GM19372 (cell line): ENCODE measurements at regions not wholly inside any gene's neighbourhood (a gene's known extent, or its start where the extent isn't known, plus 50 kb on each side); places are given as distances from the start of the nearest gene placed in this dataset.

Experiments used
- ATAC-seq: cut with Tn5 transposase; IDR thresholded peaks from one replicate; pipeline ENCODE4 v1.9.1; 2021; ENCODE audit warnings: mild to moderate bottlenecking, low read depth, moderate library complexity; ENCODE audit not compliant: unreplicated experiment

DNA sequence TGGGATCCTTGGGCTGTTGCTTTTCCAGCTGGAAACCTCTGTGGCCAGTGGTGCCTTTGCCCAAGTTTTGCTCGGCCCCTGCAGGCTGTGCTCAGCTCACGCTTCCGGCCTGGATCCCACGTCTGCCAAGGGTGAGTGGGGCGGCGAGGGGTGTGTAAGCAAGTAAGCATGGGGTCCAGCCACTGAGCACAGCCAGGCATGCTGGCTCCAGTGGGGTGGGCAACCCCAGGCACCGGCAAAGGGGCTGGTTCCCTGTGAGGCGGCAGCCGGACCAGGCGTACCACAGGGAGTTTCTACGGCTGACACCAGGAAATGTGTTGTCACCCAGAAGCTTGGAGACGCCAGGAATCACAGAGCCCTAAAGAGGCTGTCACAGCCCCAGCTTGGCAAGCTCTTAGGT is 393.4 kb upstream of the CCDC196 start:
- ATAC-seq: no peak

DNA sequence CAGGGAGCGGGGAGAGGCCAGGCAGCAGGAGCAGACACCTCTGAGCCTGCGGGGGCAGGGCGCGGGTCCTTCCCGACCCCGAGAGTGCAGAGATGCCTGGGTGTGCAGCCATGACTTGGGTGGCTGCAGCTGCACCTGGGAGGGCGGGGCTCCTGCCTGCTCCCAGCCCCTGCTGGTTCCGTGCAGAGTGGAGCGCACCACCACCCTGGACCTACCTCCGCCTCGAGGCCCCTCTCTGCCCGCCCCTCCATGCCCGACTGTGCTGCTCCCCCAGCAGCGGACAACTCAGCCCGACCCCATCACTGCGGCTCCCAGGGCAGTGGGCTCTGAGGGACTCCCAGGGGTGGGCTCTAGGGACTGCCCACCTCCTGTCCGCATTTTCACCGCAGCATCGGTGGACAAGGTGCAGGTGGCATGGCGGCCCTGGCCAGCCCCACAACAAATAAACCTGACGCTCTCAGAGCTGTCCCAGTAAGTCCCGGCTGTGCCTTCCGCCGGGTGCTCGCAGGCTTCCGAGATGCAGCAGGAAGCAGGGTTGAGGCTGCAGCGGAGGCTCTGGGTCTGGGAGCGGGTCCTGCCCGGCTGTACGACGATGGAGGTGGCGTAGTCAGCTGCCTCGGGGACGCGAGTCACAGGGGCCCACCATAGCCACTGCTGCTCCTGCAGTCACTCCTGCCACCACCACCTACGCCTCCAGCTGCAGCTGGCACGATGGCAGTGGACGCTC is 392.0 kb upstream of the CCDC196 start:
- no peak for ATAC-seq

DNA sequence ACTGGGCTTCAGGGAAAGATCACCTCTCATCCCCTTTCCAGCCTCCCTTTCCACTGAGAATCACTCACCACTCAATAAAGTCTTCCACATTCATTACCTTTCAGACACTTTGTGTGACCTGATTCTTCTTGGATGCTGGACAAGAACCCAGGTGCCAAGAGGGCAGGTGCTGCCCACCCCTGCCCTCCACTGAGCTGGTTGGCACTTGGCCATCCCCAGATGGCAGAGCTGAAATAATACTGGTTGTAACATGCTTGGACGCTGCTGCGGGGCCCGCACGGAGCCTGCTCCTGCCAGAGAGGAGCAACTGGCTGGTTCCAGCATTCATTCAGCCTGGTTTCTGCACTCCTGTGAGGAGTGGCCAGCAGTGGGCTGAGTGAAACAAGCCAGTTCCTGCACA is 386.7 kb upstream of the CCDC196 start:
- no peak for ATAC-seq

DNA sequence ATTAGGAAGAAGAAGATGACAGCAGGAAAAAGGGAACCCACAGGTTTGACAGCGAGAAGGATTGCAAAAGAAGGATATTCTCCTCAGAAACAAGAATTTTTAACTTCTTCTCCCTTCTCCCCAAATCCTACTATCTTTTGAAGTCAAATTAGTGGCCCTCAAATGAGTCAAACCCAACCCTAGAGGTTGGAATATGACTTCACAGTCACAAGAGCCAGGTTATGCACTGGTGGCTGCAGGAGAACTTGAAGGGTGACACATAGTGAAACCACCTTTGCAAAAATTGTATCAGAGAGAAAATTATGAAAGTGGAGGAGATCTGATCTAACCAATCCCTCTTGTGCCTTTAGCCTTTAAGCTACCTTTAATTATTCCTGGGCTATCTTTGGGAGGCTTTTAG is 386.2 kb upstream of the CCDC196 start:
- no peak for ATAC-seq

DNA sequence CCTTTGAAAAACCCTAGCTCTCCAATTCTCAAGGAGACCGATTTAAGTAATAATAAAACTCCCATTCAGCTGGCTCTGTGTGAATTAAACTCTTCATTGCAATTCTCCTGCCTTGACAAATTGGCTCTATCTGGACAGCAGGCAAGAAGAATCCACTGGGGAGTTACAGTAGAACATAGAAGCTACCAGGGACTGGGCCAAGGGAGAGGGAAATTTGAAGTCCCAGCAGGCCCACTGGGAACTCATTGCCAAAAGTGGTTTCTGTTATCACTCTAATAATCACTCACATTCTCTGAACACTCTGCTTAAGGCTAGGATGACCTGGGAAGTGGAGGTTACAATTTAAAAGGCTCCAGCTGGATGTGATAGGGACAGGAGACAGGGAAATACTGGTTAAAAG is 384.5 kb upstream of the CCDC196 start:
- no peak for ATAC-seq

DNA sequence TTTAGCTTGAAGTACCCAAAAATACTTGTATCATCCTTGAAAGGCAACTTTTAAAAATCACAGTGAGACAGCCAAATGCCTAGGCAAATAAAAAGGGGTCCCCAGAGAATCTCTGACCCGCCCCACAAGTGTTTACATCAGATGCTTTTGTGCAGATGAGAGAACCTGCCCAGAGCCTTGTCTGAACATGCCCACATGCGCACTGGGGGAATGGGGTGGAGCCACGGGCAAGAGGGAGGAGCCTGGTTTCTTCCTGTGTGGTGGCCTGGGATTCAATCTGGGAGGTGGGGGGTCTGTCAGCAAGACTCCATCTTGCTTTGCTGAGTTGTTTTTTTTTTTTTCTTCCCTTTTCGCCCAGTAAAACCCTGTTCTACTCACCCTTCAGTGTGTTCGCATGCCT is 381.7 kb upstream of the CCDC196 start:
- ATAC-seq: no peak

DNA sequence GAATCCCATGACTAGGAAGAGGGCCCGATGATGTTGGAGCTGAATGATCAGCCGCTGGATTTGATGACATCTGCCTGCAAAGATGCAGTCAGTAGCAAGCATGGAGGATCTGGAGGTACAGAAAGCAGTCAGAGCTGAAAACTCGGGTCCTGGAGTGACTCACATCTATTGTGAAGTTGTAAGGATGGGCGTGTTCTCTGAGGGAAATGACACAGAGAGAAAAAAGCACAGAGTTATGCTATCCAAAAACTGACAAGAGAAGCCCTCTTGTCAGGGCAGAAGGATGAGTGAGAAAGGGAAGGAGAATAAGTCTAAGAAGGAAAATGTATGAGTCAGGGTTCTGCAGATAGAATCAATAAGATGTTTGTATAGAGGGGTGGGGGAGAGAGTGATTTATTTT is 380.4 kb upstream of the CCDC196 start:
- no peak for ATAC-seq

DNA sequence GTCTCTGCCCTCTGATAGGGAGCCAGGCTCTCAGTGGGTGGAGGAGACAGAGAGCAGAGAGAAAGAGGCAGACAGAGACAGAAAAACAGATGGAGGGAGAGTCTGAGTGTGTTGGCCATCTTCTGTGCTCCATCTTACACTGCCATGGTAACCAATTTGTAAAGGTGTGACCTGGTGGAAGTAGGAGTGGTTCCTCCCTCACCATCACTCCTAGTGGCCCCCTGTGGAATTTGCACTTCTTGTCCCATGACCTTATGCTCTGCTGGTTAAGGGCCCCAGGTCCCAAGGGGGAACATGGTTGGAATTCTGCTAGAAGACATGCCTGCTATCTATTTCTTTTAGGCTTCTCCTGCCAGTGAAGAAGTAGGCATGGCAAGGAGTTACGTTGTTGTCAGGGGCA is 376.7 kb upstream of the CCDC196 start:
- no peak for ATAC-seq

DNA sequence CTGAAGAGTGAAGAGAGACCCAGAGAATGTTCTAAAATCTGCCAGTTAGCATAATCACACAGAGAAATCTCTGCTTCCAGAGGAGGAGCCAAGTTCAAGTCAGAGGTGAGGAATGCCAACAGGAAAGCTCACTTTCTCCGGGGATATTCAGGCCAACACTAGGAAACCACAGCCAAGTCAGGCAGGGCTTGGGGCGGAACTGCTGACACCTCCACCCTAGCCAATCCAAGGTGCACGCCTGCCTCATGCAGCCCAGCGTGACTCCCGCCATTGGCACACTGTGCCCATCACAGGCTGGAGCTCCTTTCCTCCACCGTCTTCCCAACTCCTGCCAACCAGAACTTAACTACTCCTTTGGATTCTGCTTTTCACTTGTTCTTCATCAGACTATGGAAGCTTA is 374.3 kb upstream of the CCDC196 start:
- no peak for ATAC-seq

DNA sequence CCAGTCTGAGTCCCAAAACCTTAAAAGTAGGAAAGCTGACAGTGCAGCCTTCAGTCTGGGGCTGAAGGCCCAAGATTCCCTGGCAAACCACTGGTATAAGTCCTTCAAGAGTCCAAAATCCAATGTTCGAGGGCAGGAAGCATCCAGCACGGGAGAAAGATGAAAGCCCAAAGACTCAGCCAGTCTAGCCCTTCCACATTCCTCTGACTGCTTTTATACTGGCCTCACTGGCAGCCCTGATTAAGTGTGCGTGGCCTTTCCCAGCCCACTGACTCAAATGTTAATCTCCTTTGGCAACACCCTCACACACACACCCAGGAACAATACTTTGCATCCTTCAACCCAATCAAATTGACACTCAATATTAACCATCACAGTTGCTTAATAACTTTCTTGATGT is 372.1 kb upstream of the CCDC196 start:
- no peak for ATAC-seq

DNA sequence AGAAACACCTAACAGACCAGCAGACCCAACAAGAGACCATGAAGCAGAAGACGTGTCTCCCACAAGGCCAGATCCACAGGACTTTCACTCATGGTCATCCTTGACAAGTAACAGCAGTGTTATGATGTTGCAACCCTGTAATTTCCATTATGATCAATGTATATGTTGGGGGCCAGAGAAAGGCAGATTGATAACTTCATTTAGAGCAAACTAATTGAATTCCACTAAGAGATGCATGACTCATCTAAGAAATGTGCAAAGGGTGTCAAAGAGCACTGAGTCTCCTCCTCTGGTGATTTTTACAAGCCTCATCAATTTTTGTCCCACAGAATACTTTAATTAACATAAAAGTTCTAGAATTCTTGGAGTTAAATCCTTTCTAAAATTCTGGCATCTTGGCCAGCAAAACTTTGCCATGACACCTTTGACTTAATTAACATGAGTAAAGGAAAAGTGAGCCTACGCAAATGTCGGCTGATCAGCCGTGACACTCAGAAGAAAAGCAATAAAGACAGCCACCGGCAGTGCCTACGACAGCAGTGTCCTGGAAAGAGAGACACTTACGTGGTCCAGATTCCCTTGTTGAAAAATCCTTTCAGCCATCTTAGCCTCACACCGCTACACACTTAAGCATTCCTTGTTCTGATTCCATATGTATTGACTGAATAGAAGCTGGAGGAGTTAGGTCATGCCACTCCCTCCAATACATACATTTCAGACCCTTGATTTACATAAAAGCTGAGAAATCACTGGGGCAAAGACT is 370.2 kb upstream of the CCDC196 start:
- ATAC-seq: no peak

DNA sequence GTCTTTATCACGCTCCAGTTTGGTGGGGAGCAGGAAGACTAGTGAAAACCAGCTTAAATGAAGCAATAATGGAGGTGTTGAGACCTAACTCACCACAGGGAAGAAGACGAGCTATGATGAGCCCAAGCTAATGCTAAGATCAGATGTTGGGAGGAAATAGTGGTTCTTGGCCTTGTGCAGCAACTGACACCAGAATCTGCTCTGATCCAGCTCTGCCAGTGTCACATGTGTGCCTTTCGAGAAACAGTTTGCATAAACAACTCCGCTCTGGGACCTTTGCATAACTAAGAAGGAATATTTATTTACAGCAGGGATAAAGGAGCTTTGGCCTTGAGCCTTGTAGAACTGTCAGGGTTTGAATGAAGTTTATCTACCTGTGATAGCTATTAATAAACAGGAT is 369.4 kb upstream of the CCDC196 start:
- no peak for ATAC-seq

DNA sequence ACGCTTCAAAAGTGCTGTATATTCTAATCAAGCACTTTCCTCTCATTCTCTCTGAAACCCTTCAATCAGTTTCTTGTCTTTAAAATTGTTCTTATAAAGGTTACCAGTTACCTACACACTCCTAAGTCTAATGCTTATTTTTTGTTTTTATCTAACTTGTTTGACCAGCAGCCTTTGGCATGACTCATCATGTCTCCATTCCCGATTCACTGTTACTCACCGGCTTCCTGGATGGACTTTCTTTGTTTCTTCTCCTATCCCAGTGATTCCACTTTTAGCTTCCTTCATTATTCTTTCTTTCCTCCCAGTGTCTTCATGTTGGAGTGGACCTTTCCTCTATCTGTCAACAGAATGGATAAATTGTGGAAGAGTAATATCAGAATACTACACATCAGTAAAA is 368.6 kb upstream of the CCDC196 start:
- no peak for ATAC-seq

DNA sequence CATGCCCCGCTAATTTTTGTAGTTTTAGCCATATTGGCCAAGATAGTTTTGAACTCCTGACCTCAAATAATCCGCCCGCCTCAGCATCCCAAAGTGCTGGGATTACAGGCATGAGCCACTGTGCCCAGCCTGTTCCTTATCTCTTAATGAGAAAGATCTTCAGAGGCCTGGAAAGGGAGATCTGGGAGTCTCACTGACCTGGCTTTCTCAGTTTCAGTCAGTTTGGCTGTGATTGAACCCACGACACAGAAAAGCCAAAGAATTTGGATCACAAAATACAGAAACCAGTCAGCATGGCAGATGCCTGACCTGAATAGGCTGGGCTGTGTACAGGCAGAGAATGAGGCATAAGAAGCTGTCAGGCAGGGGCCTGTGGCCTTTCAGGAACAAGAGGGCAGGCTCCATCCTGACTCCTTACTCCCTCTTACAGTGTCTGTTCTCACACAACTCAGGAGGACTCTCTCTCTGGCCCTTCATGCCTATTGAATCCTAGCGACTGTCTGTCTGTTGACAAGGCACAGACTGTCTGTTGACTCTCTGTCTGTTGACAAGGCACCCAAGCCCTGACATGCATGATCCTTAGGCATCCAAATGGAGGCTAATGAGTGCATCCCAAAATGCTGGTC is 366.5 kb upstream of the CCDC196 start:
- no peak for ATAC-seq

DNA sequence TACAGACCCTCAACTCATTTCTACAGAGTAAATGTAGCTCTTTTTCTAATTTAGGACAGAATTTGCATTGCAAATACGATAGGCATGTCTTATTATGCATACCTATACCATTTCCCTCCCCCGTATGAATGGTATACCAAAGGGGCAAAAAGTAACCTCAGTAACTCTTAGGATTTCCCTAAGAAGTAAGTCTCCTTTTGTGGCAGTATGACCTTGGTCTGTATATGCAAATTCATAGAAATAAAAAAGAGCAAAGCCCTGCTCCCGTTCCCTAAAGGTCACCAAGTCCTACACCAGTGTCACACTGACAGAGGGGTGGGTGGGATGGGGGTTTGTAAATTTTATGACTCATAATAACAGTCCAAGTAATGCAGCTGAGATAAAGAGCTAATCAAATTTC is 365.8 kb upstream of the CCDC196 start:
- no peak for ATAC-seq

DNA sequence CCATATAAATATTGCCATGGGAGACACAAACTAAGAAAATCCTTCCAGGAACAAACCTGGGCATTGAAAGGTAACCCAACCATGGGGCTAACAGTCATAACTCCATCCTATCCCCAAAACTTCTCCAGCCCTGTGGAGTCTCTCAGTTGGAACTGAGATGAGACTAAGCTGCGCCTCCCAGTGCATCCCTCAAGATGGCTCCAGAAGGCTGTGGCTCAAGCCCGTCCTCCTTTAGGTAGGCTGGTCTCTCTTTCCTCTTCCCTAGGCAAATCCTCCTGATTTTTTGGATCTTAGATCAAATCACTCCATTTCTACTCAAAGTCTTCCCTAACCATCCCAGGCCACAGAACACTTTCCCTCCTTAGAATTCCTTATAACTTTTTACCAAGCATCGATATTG is 364.3 kb upstream of the CCDC196 start:
- ATAC-seq: no peak

DNA sequence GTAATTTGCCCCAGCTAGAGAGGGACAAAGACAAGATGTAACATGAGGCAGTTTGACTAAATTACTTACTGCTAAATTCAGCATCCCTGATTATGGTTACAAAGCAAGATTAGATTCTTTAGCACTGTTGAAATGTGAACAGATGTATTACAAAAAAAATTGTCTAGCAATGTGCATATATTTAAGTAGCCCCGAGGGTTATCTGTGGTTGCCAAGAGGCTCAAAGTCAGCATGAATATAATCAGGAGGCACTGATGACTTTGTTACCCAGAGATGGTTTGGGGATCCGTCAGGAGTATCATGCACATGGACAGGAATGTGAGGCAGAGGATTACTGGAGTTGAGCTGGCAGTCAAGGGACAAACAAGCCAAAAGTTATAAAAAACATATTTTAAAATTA is 356.9 kb upstream of the CCDC196 start:
- no peak for ATAC-seq

DNA sequence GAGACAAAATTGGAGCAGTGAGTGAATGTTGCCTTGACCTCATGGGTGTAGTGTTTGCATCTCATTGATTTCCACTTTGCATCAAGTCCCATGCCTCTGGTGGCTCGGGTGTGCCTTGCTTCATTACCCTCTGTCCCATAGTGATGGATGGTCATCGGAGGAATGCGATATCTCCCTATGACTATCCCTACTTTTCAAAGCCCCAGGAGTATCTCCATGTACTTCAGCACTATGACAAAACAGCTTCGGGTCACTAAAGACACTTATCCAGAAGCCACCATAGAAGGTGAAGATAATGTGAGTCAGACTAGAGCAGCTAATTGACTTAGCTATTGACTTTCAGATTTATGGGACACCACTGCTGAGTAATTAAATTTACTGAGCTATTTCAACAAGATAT is 355.1 kb upstream of the CCDC196 start:
- no peak for ATAC-seq

DNA sequence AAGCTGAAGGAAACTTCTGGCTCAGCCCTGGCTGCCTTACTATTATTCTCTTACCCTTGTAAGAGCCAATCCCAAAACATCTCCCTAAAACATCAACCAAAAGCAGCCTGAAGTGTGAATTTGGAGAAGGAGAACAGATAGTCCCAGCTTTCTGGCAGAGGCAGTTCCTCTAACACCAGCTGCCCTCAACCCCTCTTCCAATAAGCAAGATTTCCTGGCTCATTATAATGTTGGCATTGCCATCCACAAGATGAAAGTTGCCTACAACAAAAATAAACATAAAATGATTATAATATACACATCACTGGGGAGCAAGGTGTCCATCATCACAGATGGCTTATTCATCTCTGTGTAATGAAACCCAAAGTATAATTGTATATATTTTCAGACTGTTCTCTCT is 352.5 kb upstream of the CCDC196 start:
- ATAC-seq: no peak

DNA sequence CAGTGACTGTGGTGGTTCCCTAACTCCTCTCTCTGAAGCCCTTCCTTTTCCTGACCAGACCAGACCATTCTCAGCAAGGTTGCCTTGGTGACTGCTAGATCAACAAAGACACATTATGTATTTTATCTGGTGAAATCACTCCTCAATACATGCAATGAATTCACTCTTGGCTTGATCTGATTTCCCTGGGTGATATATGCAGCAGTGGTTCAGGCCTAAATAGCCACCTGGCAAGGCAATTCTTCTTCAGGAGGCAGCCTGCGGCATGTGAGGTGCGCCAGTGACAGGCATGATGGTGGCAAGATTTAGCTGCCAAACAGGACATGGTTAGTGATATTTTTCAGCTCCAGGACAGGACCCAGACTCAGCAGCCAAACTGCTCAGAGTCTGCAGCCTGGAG is 350.3 kb upstream of the CCDC196 start:
- ATAC-seq: no peak

DNA sequence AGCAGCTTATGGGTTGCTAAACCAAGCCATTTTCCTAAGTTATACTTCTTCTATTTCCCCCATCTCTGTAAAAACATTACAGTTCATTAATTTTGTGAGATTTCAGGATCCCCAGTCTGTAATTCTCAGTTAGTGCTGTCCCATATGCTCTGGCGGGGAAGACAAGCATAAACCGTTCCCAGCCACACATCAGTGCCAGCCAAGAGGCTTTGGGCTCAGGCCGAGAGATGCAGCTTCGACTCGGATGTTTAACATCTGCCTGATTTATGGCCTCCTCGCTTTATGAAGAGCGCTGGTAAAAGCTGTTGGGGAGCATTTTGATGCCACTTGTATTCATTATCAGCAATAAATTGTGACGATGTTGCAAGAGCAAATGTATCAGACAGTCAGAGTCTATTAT is 349.1 kb upstream of the CCDC196 start:
- ATAC-seq: no peak

DNA sequence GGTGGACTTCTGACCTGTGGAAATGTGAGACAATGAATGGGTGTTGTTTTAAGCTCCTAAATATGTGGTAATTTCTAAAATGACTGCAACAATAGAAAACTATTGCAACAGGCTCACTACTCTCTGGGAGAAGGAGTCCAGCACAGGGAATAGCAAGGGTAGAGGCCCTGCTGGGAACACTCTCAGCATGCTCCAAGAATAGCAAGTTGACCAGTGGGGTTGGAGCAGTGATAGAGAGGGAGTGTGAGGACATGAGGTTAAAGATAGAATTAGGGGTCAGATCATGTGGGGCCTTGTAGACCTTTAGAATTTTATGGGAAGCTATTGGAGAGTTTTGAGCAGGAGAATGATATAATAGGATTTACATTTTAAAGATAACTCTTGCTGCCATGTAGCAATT is 346.7 kb upstream of the CCDC196 start:
- no peak for ATAC-seq
